WTC11 (cell line): ENCODE measurements at regions not wholly inside any gene's neighbourhood (a gene's known extent, or its start where the extent isn't known, plus 50 kb on each side); places are given as distances from the start of the nearest gene placed in this dataset.

Experiments used
- EMX1 ChIP-seq: fragments of 250-450 bp; sonication (Bioruptor Pico); IDR thresholded peaks from 2 replicates; pipeline ENCODE4 v1.8.0; 2021; ENCODE audit warnings: mild to moderate bottlenecking
- NR1H2 ChIP-seq: sonication (generic); formaldehyde crosslinking; IDR thresholded peaks from 2 replicates; pipeline ENCODE4 v1.9.0; 2021; ENCODE audit warnings: mild to moderate bottlenecking, moderate library complexity, missing genetic modification reagents
- NR2C2 ChIP-seq: sonication (generic); formaldehyde crosslinking; IDR thresholded peaks from 2 replicates; pipeline ENCODE4 v1.8.0; 2022; ENCODE audit warnings: mild to moderate bottlenecking, missing genetic modification reagents
- TF ChIP-seq, protein P1 (sequence below): fragments of 200-600 bp; IDR thresholded peaks from 2 replicates; pipeline ENCODE4 v1.8.0; 2022; ENCODE audit warnings: antibody characterized with exemption
- TF ChIP-seq, protein P2 (sequence below): sonication (generic); formaldehyde crosslinking; IDR thresholded peaks from 2 replicates; pipeline ENCODE4 v1.8.0; 2022; ENCODE audit warnings: mild to moderate bottlenecking, missing genetic modification reagents
- TF ChIP-seq, protein P3 (sequence below): sonication (generic); formaldehyde crosslinking; IDR thresholded peaks from 2 replicates; pipeline ENCODE4 v1.8.1; 2023; ENCODE audit warnings: mild to moderate bottlenecking, missing genetic modification reagents
- TF ChIP-seq, protein P4 (sequence below): sonication (generic); formaldehyde crosslinking; conservative IDR thresholded peaks from 2 replicates; pipeline ENCODE4 v1.8.1; 2022; ENCODE audit warnings: mild to moderate bottlenecking, missing genetic modification reagents
- TF ChIP-seq, protein P5 (sequence below): sonication (generic); formaldehyde crosslinking; IDR thresholded peaks from 2 replicates; pipeline ENCODE4 v1.8.0; 2022; ENCODE audit warnings: mild to moderate bottlenecking, missing genetic modification reagents
- TF ChIP-seq, protein P6 (sequence below): sonication (generic); formaldehyde crosslinking; IDR thresholded peaks from 2 replicates; pipeline ENCODE4 v1.8.0; 2022; ENCODE audit warnings: mild to moderate bottlenecking, missing genetic modification reagents
- TF ChIP-seq, protein P7 (sequence below): sonication (generic); formaldehyde crosslinking; IDR thresholded peaks from 2 replicates; pipeline ENCODE4 v1.8.1; 2023; ENCODE audit warnings: mild to moderate bottlenecking, missing genetic modification reagents, moderate library complexity

DNA sequence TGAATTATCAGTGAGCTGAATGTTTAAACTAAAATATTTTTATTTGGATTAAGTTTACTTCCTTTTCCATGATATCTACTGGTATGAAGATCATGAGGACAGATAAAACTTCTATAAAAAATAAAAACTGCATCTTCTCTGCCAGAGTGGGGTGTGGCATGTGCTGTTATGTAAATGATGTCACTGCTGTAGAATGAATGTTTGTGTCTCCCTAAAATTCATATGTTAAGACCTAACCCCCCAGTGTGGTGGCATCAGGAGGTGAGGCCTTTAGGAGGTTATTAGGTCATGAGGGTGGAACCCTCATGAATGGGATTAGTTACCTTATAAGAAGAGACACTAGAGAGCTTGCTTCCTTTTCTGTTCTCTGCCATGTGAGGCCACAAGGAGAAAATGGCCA is 178.7 kb upstream of the DPH6 start:
- TF ChIP-seq, protein P1, sequence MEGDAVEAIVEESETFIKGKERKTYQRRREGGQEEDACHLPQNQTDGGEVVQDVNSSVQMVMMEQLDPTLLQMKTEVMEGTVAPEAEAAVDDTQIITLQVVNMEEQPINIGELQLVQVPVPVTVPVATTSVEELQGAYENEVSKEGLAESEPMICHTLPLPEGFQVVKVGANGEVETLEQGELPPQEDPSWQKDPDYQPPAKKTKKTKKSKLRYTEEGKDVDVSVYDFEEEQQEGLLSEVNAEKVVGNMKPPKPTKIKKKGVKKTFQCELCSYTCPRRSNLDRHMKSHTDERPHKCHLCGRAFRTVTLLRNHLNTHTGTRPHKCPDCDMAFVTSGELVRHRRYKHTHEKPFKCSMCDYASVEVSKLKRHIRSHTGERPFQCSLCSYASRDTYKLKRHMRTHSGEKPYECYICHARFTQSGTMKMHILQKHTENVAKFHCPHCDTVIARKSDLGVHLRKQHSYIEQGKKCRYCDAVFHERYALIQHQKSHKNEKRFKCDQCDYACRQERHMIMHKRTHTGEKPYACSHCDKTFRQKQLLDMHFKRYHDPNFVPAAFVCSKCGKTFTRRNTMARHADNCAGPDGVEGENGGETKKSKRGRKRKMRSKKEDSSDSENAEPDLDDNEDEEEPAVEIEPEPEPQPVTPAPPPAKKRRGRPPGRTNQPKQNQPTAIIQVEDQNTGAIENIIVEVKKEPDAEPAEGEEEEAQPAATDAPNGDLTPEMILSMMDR = no peak
- TF ChIP-seq, protein P2, sequence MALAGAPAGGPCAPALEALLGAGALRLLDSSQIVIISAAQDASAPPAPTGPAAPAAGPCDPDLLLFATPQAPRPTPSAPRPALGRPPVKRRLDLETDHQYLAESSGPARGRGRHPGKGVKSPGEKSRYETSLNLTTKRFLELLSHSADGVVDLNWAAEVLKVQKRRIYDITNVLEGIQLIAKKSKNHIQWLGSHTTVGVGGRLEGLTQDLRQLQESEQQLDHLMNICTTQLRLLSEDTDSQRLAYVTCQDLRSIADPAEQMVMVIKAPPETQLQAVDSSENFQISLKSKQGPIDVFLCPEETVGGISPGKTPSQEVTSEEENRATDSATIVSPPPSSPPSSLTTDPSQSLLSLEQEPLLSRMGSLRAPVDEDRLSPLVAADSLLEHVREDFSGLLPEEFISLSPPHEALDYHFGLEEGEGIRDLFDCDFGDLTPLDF (CRISPR knock-in tag) = no peak
- TF ChIP-seq, protein P3, sequence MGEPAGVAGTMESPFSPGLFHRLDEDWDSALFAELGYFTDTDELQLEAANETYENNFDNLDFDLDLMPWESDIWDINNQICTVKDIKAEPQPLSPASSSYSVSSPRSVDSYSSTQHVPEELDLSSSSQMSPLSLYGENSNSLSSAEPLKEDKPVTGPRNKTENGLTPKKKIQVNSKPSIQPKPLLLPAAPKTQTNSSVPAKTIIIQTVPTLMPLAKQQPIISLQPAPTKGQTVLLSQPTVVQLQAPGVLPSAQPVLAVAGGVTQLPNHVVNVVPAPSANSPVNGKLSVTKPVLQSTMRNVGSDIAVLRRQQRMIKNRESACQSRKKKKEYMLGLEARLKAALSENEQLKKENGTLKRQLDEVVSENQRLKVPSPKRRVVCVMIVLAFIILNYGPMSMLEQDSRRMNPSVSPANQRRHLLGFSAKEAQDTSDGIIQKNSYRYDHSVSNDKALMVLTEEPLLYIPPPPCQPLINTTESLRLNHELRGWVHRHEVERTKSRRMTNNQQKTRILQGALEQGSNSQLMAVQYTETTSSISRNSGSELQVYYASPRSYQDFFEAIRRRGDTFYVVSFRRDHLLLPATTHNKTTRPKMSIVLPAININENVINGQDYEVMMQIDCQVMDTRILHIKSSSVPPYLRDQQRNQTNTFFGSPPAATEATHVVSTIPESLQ = no peak
- no peak for TF ChIP-seq NR1H2 (CRISPR knock-in tag)
- TF ChIP-seq, protein P4, sequence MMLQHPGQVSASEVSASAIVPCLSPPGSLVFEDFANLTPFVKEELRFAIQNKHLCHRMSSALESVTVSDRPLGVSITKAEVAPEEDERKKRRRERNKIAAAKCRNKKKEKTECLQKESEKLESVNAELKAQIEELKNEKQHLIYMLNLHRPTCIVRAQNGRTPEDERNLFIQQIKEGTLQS (CRISPR knock-in tag) = no peak
- TF ChIP-seq, protein P5, sequence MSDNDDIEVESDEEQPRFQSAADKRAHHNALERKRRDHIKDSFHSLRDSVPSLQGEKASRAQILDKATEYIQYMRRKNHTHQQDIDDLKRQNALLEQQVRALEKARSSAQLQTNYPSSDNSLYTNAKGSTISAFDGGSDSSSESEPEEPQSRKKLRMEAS (CRISPR knock-in tag) = no peak
- TF ChIP-seq, protein P6, sequence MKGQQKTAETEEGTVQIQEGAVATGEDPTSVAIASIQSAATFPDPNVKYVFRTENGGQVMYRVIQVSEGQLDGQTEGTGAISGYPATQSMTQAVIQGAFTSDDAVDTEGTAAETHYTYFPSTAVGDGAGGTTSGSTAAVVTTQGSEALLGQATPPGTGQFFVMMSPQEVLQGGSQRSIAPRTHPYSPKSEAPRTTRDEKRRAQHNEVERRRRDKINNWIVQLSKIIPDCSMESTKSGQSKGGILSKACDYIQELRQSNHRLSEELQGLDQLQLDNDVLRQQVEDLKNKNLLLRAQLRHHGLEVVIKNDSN (CRISPR knock-in tag) = no peak
- no peak for TF ChIP-seq EMX1
- TF ChIP-seq NR2C2 (CRISPR knock-in tag) = no peak
- TF ChIP-seq, protein P7, sequence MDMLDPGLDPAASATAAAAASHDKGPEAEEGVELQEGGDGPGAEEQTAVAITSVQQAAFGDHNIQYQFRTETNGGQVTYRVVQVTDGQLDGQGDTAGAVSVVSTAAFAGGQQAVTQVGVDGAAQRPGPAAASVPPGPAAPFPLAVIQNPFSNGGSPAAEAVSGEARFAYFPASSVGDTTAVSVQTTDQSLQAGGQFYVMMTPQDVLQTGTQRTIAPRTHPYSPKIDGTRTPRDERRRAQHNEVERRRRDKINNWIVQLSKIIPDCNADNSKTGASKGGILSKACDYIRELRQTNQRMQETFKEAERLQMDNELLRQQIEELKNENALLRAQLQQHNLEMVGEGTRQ (CRISPR knock-in tag) = no peak
